ENCODE measurements at regions not wholly inside any gene's neighbourhood (a gene's known extent, or its start where the extent isn't known, plus 50 kb on each side); places are given as distances from the start of the nearest gene placed in this dataset.

DNA sequence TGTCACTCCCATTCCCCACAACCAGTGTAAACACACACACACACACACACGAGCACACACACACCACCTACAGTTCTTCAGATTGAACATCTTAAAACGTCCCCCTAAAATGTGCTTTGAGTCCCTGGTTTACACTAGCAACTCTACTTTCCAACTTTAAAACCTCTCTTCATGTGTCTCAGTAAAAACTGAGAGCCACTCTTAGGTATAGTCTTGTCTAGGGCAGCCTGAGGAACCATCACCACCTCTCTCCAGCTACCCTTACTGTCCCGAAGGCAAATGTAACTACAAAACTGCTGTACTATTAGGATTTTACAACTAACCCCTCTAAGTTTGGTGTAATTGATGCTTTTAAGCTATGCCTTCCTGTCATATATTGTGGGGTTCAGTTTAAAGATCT is 1501.6 kb upstream of the MIR17HG start:
- TF ChIP-seq, protein P1, sequence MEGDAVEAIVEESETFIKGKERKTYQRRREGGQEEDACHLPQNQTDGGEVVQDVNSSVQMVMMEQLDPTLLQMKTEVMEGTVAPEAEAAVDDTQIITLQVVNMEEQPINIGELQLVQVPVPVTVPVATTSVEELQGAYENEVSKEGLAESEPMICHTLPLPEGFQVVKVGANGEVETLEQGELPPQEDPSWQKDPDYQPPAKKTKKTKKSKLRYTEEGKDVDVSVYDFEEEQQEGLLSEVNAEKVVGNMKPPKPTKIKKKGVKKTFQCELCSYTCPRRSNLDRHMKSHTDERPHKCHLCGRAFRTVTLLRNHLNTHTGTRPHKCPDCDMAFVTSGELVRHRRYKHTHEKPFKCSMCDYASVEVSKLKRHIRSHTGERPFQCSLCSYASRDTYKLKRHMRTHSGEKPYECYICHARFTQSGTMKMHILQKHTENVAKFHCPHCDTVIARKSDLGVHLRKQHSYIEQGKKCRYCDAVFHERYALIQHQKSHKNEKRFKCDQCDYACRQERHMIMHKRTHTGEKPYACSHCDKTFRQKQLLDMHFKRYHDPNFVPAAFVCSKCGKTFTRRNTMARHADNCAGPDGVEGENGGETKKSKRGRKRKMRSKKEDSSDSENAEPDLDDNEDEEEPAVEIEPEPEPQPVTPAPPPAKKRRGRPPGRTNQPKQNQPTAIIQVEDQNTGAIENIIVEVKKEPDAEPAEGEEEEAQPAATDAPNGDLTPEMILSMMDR (conservative IDR thresholded peaks at IDR 0.05; ENCODE audit: low read depth, low read length), result no peak
- TF ChIP-seq EZH2phosphoT487 (IDR thresholded peaks at IDR 0.05; ENCODE audit: borderline replicate concordance, low read length) (no peak), EZH2 (IDR thresholded peaks at IDR 0.05; ENCODE audit: low read length, unreplicated experiment) (no peak)
